GM12865 (cell line): ENCODE measurements at regions not wholly inside any gene's neighbourhood (a gene's known extent, or its start where the extent isn't known, plus 50 kb on each side); places are given as distances from the start of the nearest gene placed in this dataset.

Experiments used
- DNase-seq: peaks from one replicate; pipeline ENCODE4 v3.0.0; 2010; ENCODE audit warnings: low read depth
- H3K4me3 ChIP-seq: 2 replicates; pipeline ENCODE4 v1.5.1; 2011; ENCODE audit warnings: mild to moderate bottlenecking, low read depth, low read length, control low read depth
- CTCF ChIP-seq: IDR thresholded peaks from 2 replicates; pipeline ENCODE4 v1.5.1; 2011; ENCODE audit warnings: low read length, control low read depth, low read depth, inconsistent platforms; ENCODE audit not compliant: insufficient read depth; ENCODE audit errors: missing control alignments

GRCh38 chr5:171642894-171643293 lies 142.7 kb upstream of the SMIM23 start:
- no peak overlapping the region for H3K4me3 ChIP-seq
- no peak for TF ChIP-seq CTCF

GRCh38 chr5:171644536-171644935 lies 141.1 kb upstream of the SMIM23 start:
- DNase-seq: no peak
- no peak for TF ChIP-seq CTCF
- no peak overlapping the region for H3K4me3 ChIP-seq

More at GRCh38 chr5:171642894-171643293, 142.7 kb upstream of the SMIM23 start:
- DNase-seq: no peak

- TF ChIP-seq CTCF: no peak
- DNase-seq: no peak
- no peak overlapping the region for H3K4me3 ChIP-seq
Observed at GRCh38 chr5:171646102-171647042, 139.2 kb upstream of the SMIM23 start.

GRCh38 chr5:171647043-171647903 lies 138.3 kb upstream of the SMIM23 start:
- TF ChIP-seq CTCF: no peak
- no peak overlapping the region for H3K4me3 ChIP-seq
- DNase-seq: peak; percentile 18

GRCh38 chr5:171647904-171648260 lies 137.7 kb upstream of the SMIM23 start:
- no peak for DNase-seq
- TF ChIP-seq CTCF: no peak
- no peak overlapping the region for H3K4me3 ChIP-seq

GRCh38 chr5:171648279-171649074 lies 137.1 kb upstream of the SMIM23 start:
- no peak for DNase-seq
- no peak overlapping the region for H3K4me3 ChIP-seq
- TF ChIP-seq CTCF: no peak
